HUES64 (cell line): ENCODE measurements at regions not wholly inside any gene's neighbourhood (a gene's known extent, or its start where the extent isn't known, plus 50 kb on each side); places are given as distances from the start of the nearest gene placed in this dataset.

Experiments
- H3K27ac ChIP-seq: 2 replicates; pipeline ENCODE4 v1.7.0; 2013; ENCODE audit warnings: low read depth, low read length, inconsistent platforms
- H3K27me3 ChIP-seq: 2 replicates; pipeline ENCODE4 v1.6.1; 2013; ENCODE audit warnings: mild to moderate bottlenecking, low read length; ENCODE audit not compliant: insufficient read depth
- H3K36me3 ChIP-seq: 2 replicates; pipeline ENCODE4 v1.6.1; 2013; ENCODE audit warnings: mild to moderate bottlenecking, low read length; ENCODE audit not compliant: insufficient read depth
- H3K4me1 ChIP-seq: 2 replicates; pipeline ENCODE4 v1.6.1; 2013; ENCODE audit warnings: mild to moderate bottlenecking, low read length, moderate library complexity; ENCODE audit not compliant: insufficient read depth
- H3K4me3 ChIP-seq: 2 replicates; pipeline ENCODE4 v1.5.1; 2013; ENCODE audit warnings: mild to moderate bottlenecking, low read length, moderate library complexity
- H3K9ac ChIP-seq: 2 replicates; pipeline ENCODE4 v1.6.1; 2013; ENCODE audit warnings: mild to moderate bottlenecking, low read depth, low read length
- H3K9me3 ChIP-seq: 2 replicates; pipeline ENCODE4 v1.6.1; 2013; ENCODE audit warnings: low read depth, low read length; ENCODE audit not compliant: insufficient read depth
- WGBS: fragments of 150-250, 120-280 bp; methylation state at CpG from one replicate; pipeline ENCODE4 v1.1.7; 2013; ENCODE audit warnings: missing lambda C conversion rate; 5-methylcytosine and 5-hydroxymethylcytosine counted together

GRCh38 chr14:22394616-22395015 lies 194.4 kb downstream of the DAD1 start:
- H3K9ac ChIP-seq = no peak overlapping the region
- H3K27ac ChIP-seq = no peak overlapping the region
- H3K27me3 ChIP-seq = no peaks in the 10 kb centered on the region
- H3K4me1 ChIP-seq = no peaks in the 10 kb centered on the region
- no peak overlapping the region for H3K4me3 ChIP-seq
- no peaks in the 10 kb centered on the region for H3K9me3 ChIP-seq
- WGBS = 87% methylated on average over 2 of the region's 2 CpGs
- H3K36me3 ChIP-seq = no peaks in the 10 kb centered on the region

GRCh38 chr14:22393796-22394195 lies 195.2 kb downstream of the DAD1 start:
- Histone ChIP-seq H3K27me3 (no peaks in the 10 kb centered on the region), H3K4me1 (no peaks in the 10 kb centered on the region), H3K9ac (no peak overlapping the region), H3K4me3 (no peak overlapping the region), H3K27ac (no peak overlapping the region), H3K36me3 (no peaks in the 10 kb centered on the region), H3K9me3 (no peaks in the 10 kb centered on the region)
- 96% methylated on average over 2 of the region's 2 CpGs for WGBS

- Histone ChIP-seq H3K4me3 (no peak overlapping the region), H3K27ac (no peak overlapping the region), H3K9me3 (no peaks in the 10 kb centered on the region), H3K36me3 (no peaks in the 10 kb centered on the region), H3K9ac (no peak overlapping the region), H3K4me1 (no peaks in the 10 kb centered on the region), H3K27me3 (no peaks in the 10 kb centered on the region)
- 54% methylated on average over 7 of the region's 7 CpGs for WGBS
Measured at GRCh38 chr14:22391908-22392565, 197.0 kb downstream of the DAD1 start.

- Histone ChIP-seq H3K4me1 (no peaks in the 10 kb centered on the region), H3K4me3 (no peak overlapping the region), H3K27me3 (no peaks in the 10 kb centered on the region), H3K9me3 (no peaks in the 10 kb centered on the region), H3K36me3 (no peaks in the 10 kb centered on the region), H3K9ac (no peak overlapping the region), H3K27ac (no peak overlapping the region)
- WGBS = 81% methylated on average over 4 of the region's 4 CpGs
Measured at GRCh38 chr14:22390824-22391461, 198.1 kb downstream of the DAD1 start.

- Histone ChIP-seq H3K36me3 (no peaks in the 10 kb centered on the region), H3K9ac (no peak overlapping the region), H3K27ac (no peak overlapping the region), H3K4me1 (no peaks in the 10 kb centered on the region), H3K4me3 (no peak overlapping the region), H3K27me3 (no peaks in the 10 kb centered on the region), H3K9me3 (no peaks in the 10 kb centered on the region)
- 100% methylated on average over 5 of the region's 5 CpGs for WGBS
Measured at GRCh38 chr14:22390195-22390594, 198.8 kb downstream of the DAD1 start.

- no peak overlapping the region for H3K9ac ChIP-seq
Measured at GRCh38 chr14:22388669-22389595, 200.1 kb downstream of the DAD1 start.

GRCh38 chr14:22387776-22388241 lies 201.2 kb downstream of the DAD1 start:
- no peaks in the 10 kb centered on the region for H3K4me1 ChIP-seq
- no peaks in the 10 kb centered on the region for H3K36me3 ChIP-seq
- H3K27me3 ChIP-seq = no peaks in the 10 kb centered on the region
- H3K9ac ChIP-seq = no peak overlapping the region
- H3K9me3 ChIP-seq = no peaks in the 10 kb centered on the region
- no peak overlapping the region for H3K27ac ChIP-seq
- H3K4me3 ChIP-seq = no peak overlapping the region
- WGBS = 85% methylated on average over 11 of the region's 11 CpGs

More at GRCh38 chr14:22388669-22389595, 200.1 kb downstream of the DAD1 start:
- WGBS = 90% methylated on average over 8 of the region's 8 CpGs
- no peak overlapping the region for H3K27ac ChIP-seq
- no peaks in the 10 kb centered on the region for H3K36me3 ChIP-seq
- H3K9me3 ChIP-seq = no peaks in the 10 kb centered on the region
- no peak overlapping the region for H3K4me3 ChIP-seq
- H3K27me3 ChIP-seq = no peaks in the 10 kb centered on the region
- H3K4me1 ChIP-seq = no peaks in the 10 kb centered on the region

- Histone ChIP-seq H3K27me3 (no peaks in the 10 kb centered on the region), H3K36me3 (no peaks in the 10 kb centered on the region), H3K9me3 (no peaks in the 10 kb centered on the region), H3K4me3 (no peak overlapping the region), H3K27ac (no peak overlapping the region), H3K4me1 (no peaks in the 10 kb centered on the region), H3K9ac (no peak overlapping the region)
- 64% methylated on average over 22 of the region's 22 CpGs for WGBS
Measured at GRCh38 chr14:22386924-22387775, 201.9 kb downstream of the DAD1 start.

GRCh38 chr14:22384974-22385526 lies 204.0 kb downstream of the DAD1 start:
- Histone ChIP-seq H3K9ac (no peak overlapping the region), H3K9me3 (no peaks in the 10 kb centered on the region), H3K4me1 (peaks cover 5% of the 10 kb centered on the region; the same call in 1 of the 2 replicates), H3K27me3 (no peaks in the 10 kb centered on the region), H3K36me3 (no peaks in the 10 kb centered on the region), H3K4me3 (no peak overlapping the region), H3K27ac (no peak overlapping the region)
- WGBS = 93% methylated on average over 2 of the region's 2 CpGs

GRCh38 chr14:22384167-22384549 lies 204.9 kb downstream of the DAD1 start:
- Histone ChIP-seq H3K9me3 (no peaks in the 10 kb centered on the region), H3K27me3 (no peaks in the 10 kb centered on the region), H3K4me1 (peaks cover 5% of the 10 kb centered on the region; the same call in 1 of the 2 replicates), H3K27ac (no peak overlapping the region), H3K9ac (no peak overlapping the region), H3K4me3 (no peak overlapping the region), H3K36me3 (no peaks in the 10 kb centered on the region)
- 94% methylated on average over 1 of the region's 2 CpGs for WGBS
